SK-N-SH (cell line): ENCODE measurements at regions not wholly inside any gene's neighbourhood (a gene's known extent, or its start where the extent isn't known, plus 50 kb on each side); places are given as distances from the start of the nearest gene placed in this dataset.

ENCODE experiments used
- GATA2 ChIP-seq: sonication (generic); formaldehyde crosslinking; IDR thresholded peaks from 2 replicates; pipeline ENCODE4 v1.5.0; 2020; ENCODE audit warnings: mild to moderate bottlenecking, missing genetic modification reagents
- MXI1 ChIP-seq: IDR thresholded peaks from 2 replicates; pipeline ENCODE4 v1.6.1; 2012; ENCODE audit warnings: mild to moderate bottlenecking, low read depth, low read length, improper control_type of control experiment
- POLR2AphosphoS5 ChIP-seq: IDR thresholded peaks from 2 replicates; pipeline ENCODE4 v1.6.1; 2012; ENCODE audit warnings: low read depth, low read length
- REST ChIP-seq: IDR thresholded peaks from 2 replicates; pipeline ENCODE4 v1.6.1; 2012; ENCODE audit warnings: mild to moderate bottlenecking, low read depth, low read length, moderate library complexity
- RFX5 ChIP-seq: IDR thresholded peaks from 2 replicates; pipeline ENCODE4 v1.6.1; 2012; ENCODE audit warnings: mild to moderate bottlenecking, improper control_type of control experiment, low read length
- SMC3 ChIP-seq: IDR thresholded peaks from 2 replicates; pipeline ENCODE4 v1.6.1; 2012; ENCODE audit warnings: low read depth, low read length, improper control_type of control experiment
- TAF1 ChIP-seq: IDR thresholded peaks from 2 replicates; pipeline ENCODE4 v1.6.1; 2012; ENCODE audit warnings: low read depth, mild to moderate bottlenecking, low read length, moderate library complexity, borderline replicate concordance
- USF2 ChIP-seq: fragments of 150-350 bp; IDR thresholded peaks from 2 replicates; pipeline ENCODE4 v1.6.1; 2017; ENCODE audit warnings: antibody characterized with exemption, low read length, low read depth, borderline replicate concordance
- YY1 ChIP-seq: IDR thresholded peaks from 2 replicates; pipeline ENCODE4 v1.4.0; 2012; ENCODE audit warnings: low read depth, mild to moderate bottlenecking
- TF ChIP-seq, protein P1 (sequence below): fragments of 200-600 bp; sonication (generic); IDR thresholded peaks from 2 replicates; pipeline ENCODE4 v1.6.1; 2017; ENCODE audit warnings: antibody characterized with exemption, mild to moderate bottlenecking, moderate library complexity
- TF ChIP-seq, protein P2 (sequence below): IDR thresholded peaks from 2 replicates; pipeline ENCODE4 v1.4.0; 2012; ENCODE audit warnings: low read depth, borderline replicate concordance
- TF ChIP-seq, protein P3 (sequence below): IDR thresholded peaks from 2 replicates; pipeline ENCODE4 v1.4.0; 2012; ENCODE audit warnings: low read depth

- TF ChIP-seq GATA2 (CRISPR knock-in tag) (no peak), POLR2AphosphoS5 (no peak), YY1 (no peak), SMC3 (no peak), RFX5 (no peak), MXI1 (no peak), REST (no peak), USF2 (no peak), TAF1 (no peak)
- TF ChIP-seq, protein P1, sequence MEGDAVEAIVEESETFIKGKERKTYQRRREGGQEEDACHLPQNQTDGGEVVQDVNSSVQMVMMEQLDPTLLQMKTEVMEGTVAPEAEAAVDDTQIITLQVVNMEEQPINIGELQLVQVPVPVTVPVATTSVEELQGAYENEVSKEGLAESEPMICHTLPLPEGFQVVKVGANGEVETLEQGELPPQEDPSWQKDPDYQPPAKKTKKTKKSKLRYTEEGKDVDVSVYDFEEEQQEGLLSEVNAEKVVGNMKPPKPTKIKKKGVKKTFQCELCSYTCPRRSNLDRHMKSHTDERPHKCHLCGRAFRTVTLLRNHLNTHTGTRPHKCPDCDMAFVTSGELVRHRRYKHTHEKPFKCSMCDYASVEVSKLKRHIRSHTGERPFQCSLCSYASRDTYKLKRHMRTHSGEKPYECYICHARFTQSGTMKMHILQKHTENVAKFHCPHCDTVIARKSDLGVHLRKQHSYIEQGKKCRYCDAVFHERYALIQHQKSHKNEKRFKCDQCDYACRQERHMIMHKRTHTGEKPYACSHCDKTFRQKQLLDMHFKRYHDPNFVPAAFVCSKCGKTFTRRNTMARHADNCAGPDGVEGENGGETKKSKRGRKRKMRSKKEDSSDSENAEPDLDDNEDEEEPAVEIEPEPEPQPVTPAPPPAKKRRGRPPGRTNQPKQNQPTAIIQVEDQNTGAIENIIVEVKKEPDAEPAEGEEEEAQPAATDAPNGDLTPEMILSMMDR: no peak
- TF ChIP-seq, protein P2, sequence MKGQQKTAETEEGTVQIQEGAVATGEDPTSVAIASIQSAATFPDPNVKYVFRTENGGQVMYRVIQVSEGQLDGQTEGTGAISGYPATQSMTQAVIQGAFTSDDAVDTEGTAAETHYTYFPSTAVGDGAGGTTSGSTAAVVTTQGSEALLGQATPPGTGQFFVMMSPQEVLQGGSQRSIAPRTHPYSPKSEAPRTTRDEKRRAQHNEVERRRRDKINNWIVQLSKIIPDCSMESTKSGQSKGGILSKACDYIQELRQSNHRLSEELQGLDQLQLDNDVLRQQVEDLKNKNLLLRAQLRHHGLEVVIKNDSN: no peak
- TF ChIP-seq, protein P3, sequence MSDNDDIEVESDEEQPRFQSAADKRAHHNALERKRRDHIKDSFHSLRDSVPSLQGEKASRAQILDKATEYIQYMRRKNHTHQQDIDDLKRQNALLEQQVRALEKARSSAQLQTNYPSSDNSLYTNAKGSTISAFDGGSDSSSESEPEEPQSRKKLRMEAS: no peak
These were observed 102.2 kb upstream of the CELF4 start for GRCh38 chr18:37667836-37668235.
